Activated naive CD8-positive, alpha-beta T cell treated with anti-CD3 and anti-CD28 coated beads, Interleukin-2, amount 50 U/mL, for 16 hours (primary cell): ENCODE measurements at regions not wholly inside any gene's neighbourhood (a gene's known extent, or its start where the extent isn't known, plus 50 kb on each side); places are given as distances from the start of the nearest gene placed in this dataset.

Source experiments
- DNase-seq: peaks from one replicate; pipeline ENCODE4 v3.0.0-alpha.2; 2020; ENCODE audit warnings: low read depth, low spot score

DNA sequence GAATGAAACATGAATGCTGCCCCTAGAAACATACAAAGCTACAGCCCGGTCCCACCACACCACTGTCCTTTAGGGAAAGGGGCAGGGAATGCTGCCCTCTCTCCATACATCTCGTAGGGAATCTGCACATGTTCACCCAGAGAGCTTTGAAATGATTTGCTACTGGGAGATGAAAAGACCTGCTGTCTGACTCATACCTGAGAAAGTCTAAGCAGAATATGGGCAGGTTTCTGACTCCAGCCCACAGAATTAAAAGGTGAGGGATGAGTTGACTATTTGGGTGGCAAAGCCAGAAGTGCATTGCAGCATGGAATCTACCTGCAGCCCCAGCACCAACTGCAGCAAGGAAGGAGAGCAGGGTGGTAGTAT, 297.9 kb downstream of the TLE1 start:
- no peak for DNase-seq

GRCh38 chr9:81390792-81391456, 298.4 kb downstream of the TLE1 start:
- DNase-seq, result no peak

DNA sequence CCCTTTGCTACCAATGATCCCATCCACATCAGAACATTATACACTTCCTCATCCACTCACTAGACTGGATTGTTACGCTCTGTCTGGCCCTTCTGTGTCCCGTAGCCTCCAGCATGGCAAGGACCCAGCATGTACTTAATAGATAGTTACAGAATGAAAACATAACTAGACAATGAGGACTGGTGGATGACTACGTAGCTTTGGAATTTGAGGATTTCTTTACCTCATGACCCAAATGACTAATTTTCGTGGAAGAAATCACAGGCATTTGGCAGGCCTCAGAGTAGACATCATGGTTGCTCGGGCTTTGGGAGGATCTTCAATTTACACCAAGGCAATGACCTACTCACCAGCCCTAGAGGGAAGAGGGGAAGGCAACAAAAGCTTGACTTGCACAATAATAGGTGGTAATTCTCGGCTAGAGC, 299.8 kb downstream of the TLE1 start:
- no peak for DNase-seq

DNA sequence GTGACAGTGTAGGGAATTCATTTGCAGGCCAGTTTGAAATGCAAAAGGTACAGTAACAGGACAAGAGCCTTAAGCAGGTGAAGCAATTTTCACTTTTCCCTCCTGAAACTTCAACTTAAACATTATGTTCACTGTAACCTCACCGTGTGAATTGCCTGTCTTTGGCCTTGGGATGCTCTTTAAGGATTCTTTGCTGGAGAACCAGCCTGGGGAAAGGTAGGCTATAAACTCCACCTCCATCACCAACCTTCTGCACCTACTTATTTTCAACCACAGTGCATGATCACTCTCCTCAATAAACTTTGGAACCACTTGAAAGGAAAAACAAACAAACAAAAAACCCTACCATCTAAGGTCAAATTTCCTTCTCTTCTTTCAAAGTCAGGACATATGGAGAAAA, 300.5 kb downstream of the TLE1 start:
- DNase-seq, result no peak

- no peak for DNase-seq
These were observed 301.8 kb downstream of the TLE1 start for GRCh38 chr9:81387360-81388106.

GRCh38 chr9:81384911-81385310, 304.4 kb downstream of the TLE1 start:
- no peak for DNase-seq

DNA sequence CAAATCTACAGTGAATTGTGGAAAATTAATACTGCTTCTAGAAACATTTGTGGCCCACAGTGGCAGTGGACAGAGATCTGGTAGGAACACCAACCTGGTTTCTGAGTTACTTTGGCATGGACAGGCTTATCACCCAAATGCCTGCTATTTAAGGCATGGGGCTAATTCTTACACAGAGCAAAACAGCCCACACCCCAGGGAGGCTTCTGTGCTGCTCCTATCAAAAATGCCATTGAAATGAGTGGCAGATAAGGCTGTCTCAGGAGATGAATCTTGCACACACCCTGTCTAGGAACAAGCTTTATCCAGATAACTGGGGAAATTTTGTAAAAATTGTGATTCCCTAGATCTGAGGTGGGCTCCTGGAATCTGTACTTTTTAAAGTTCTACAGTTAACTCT, 307.1 kb downstream of the TLE1 start:
- no peak for DNase-seq

GRCh38 chr9:81381694-81382093, 307.7 kb downstream of the TLE1 start:
- DNase-seq, result no peak

DNA sequence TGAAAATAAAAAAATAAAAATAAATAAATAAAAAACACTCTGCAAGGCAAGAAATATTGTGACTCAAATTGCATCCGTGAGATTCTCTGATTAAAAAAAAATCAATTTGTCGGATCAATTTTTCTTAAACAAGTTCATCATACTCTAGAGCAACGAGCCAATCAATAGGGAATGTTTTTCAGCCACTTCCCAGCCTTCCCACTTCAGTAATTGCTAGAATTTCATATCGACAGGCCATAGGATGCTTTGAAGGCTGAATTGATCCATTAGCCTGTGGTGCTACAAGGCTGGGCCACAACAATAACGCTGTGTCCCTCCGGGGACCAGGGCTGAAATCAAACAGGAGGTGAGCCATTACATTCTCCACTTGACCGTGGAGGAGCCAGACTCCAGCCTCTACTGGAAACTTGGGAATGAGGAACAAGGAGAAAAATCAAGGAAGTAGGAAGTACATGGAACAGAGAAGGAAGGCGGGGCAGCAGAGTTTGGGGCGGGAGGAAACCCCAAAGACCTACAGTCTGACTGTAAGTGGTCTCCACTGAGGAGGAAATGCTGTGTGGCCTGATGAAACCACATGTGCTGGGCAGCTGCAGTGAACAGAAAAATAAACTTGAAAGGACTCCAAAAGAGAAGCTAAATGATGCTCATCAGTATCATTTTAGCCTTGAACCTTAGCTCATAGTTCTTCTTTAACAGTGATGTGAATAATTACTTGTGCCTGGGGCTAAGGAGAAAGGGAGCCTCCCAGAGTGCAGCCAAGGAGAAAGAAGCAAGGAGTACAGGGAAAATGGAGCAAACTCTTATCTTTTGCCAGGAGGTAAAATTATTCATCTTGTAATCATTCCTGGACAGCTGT, 308.6 kb downstream of the TLE1 start:
- no peak for DNase-seq

DNA sequence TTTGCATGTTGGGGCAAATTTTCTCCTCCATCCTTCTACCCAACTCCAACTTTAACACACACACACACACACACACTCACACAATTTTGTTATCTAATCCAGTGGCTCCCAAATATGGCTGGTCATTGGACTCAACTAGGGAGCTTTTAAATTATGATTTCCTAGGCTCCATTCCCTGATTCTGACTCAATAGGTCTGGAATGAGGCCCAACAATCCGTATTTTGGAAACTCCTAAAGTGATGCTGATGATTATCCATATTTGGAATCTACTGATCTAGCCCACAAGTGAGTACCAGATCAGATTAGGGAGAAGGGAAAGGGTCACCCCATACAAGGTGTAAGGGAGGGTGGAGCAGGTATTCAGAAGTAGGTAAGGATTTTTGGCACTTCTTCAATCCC, 309.7 kb downstream of the TLE1 start:
- DNase-seq, result no peak

GRCh38 chr9:81377921-81378320, 311.4 kb downstream of the TLE1 start:
- DNase-seq, result no peak

- DNase-seq, result no peak
These were observed 312.0 kb downstream of the TLE1 start for GRCh38 chr9:81377320-81377719.

DNA sequence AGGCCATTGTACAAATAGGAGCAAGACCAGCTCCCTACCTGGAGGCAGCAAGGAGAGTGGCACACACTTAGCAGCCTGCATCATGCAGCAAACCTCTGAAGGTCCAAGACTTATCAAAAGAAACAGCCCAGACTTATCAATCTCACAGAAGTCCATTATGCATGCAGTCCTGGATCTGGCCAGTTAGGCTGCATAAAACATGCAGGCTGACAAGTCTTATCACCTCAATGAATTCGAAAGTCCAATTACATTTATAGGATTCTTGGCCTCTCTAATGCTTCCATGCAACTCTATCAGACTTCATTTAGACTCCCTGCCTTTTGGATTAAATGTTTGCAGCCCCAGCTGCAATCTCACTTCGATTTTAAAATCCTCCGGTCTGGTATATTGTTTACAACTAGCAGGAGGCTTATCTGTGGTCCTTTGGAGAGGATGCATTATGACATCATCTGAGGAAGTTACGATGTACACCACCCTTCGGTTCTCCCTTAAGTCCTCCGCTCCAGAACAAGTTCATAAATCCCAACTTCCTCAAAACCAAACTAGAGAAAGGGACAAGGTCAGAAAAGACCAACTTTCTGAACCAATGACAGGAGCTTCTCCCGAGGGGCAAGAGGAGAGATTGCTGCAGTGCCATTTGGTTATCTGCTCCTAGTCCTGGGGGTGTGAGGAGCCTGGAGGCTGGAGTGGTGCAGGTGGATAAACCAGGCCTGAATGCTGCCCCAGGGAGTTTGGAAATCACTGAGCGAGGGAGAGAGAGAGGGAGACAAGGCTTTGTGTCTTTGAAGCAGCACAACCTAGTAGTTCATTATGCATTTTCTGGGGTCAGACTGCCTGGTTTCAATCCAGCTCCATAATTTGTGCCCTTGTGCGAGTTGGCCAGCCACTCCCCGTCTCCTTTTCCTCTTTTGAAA, 313.9 kb downstream of the TLE1 start:
- no peak for DNase-seq

DNA sequence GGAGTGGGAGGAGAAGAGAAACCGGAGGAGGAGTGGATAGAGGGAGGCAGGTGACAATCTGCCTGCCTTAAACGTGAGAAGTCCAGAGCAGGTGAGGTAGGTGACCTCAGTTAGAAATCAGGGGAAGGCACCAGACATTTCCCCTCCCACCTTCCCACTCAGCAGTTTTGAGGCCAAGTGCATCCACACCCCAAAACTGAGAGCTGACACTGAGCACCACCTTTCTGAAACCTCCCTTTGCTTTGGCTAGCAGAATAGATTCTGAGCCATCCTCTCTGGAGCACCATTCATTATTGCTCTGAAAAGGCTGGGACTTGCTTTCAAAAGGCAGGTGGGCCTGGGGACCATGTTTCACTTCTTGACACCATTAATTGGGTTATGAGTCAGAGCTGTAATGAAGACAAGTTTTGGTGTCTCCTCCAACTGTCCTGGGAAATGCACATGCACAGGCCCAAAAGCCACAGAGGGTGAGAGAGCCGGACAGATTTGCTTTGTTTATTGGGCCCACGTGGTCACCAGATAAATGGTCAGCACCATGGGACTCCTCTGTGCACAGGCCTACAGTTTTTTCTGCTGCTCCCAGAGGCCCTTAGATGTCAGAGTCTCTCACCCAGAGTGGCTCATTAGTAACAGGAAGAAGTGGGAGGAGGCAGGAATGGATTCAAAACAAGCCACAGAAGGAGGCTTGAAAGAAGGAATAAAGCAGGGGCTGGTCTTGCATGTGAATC, 314.7 kb downstream of the TLE1 start:
- DNase-seq, result no peak

GRCh38 chr9:81373294-81373693, 316.1 kb downstream of the TLE1 start:
- no peak for DNase-seq

GRCh38 chr9:81372628-81373191, 316.6 kb downstream of the TLE1 start:
- no peak for DNase-seq

DNA sequence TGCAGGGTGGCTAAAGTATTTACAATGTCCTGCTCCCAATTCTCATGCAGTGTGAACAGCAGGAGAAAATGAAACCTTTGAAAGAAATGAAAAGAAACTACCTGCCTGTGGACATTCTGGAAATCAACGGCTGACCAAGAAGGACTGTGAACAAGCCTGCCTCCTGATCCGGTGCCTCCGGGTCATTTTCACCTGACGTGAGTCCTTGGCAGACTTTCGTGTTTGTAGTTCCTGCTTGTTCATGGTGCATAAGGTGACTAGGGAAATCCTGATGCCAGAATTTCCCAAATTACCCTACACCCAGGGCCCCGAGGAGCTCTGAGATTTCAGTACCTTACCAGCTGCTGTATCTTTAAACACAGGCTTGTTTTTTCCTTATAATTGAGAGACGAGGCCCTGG, 317.5 kb downstream of the TLE1 start:
- no peak for DNase-seq

DNA sequence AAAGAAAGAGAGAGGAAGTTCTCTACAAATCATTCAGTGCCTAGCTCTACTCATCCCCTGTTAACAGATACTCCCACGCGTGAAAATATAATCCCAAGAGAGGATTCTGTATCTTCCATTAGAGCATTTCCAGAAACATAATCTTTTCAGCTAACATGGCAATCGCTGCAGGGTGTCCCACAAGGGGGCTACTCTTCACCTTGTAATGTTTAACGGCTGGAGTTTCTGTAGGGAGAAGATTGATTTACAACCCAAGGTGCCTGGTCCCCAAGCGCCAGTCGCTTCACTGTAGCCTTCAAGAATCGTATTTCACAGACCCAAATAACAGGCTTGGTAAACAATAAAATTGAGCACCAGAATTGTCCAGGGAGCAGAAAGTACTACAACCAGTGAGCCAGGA, 318.7 kb downstream of the TLE1 start:
- DNase-seq, result no peak

DNA sequence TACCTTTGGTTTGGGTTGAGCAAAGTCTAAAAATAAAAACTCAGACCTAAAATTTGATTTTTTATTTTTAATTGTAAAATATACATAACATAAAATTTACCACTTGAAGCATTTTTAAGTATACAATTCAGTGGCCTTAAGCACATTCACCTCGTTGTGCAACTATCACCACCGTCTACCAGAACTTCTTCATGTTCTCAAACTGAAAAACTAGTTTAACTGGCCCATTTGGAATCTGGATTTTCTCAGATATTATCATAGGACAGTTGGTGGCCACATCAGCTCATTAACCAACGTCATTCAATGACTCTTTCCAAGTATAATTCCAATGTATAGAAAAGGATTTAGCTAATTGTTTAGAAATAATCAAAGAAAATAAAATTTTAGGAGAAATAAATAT, 319.3 kb downstream of the TLE1 start:
- DNase-seq, result no peak

- DNase-seq, result no peak
These were observed 320.2 kb downstream of the TLE1 start for GRCh38 chr9:81369121-81369520.
